Pancreas (tissue), 10 donors: ENCODE measurements at regions not wholly inside any gene's neighbourhood (a gene's known extent, or its start where the extent isn't known, plus 50 kb on each side); places are given as distances from the start of the nearest gene placed in this dataset.
"Not testable (repeated sequence)": the region's sequence is repeated elsewhere in the genome, so short reads cannot be mapped to it uniquely, and the experiment has no call there.

Source experiments
- ATAC-seq, 4 donors: fragments of 200-7000 bp; cut with Tn5 transposase; one replicate each; pipeline versions ENCODE4 v1.8.0 to v1.9.1; 2020; ENCODE audit warnings: mild to moderate bottlenecking in 4 of 4, moderate library complexity in 4 of 4
- DNase-seq, 6 donors: peaks; one replicate each; pipeline ENCODE4 v3.0.0-alpha.2; 2020
- FAIRE-seq: peaks from 2 replicates; lab custom pipeline; 2012; peaks lifted over from hg19 to GRCh38; lab: Jason Lieb, UNC
- H3K27ac ChIP-seq, 4 donors: fragments of 200-600 bp; sonication (generic); 1 replicate in 3 of 4; 2 replicates in 1 of 4; pipeline versions ENCODE4 v1.5.0 to v1.8.0; 2020
- H3K27me3 ChIP-seq, 4 donors: fragments of 200-600 bp; one replicate each; pipeline ENCODE4 v1.8.0; 2021
- H3K36me3 ChIP-seq, 3 donors: fragments of 200-600 bp; sonication (generic) in 1 of 3; one replicate each; pipeline versions ENCODE4 v1.5.0 to v1.8.0; 2020 to 2021
- H3K4me1 ChIP-seq, 3 donors: fragments of 200-600 bp; one replicate each; pipeline ENCODE4 v1.8.0; 2021
- H3K4me3 ChIP-seq, 4 donors: fragments of 200-600 bp; sonication (generic) in 2 of 4; one replicate each; pipeline versions ENCODE4 v1.5.0 to v1.8.0; 2020 to 2021
- H3K9me3 ChIP-seq, 4 donors: fragments of 200-600 bp; one replicate each; pipeline ENCODE4 v1.8.0; 2021
- WGBS, 2 donors: extraction: QIAGEN DNeasy Blood & Tissue Kit; methylation state at CpG; one replicate each; pipeline ENCODE4 v1.1.7; 2013; 5-methylcytosine and 5-hydroxymethylcytosine counted together
- intact Hi-C, 3 donors: fragments of 100-400 bp; cut with DNase I; formaldehyde crosslinking; loops; one replicate each; pipeline versions ENCODE4 v1.11.1 to v1.14.2; 2022
- TF ChIP-seq, protein P1 (sequence below), 4 donors: fragments of 200-600 bp; sonication (generic) in 3 of 4; IDR thresholded peaks; one replicate each; pipeline versions ENCODE4 v1.5.0 to v1.8.0; 2021; ENCODE audit warnings: antibody characterized with exemption in 4 of 4
- donor health status: healthy with polysubstance abuse.
- donor health status: DM: no; HTN: no; CAD: no; lungs with moderate emphysema.
- donor health status: DM: no; HTN: no; CAD: no.
- donor health status: control.
- donor health status: control.
- donor health status: Bipolar disorder and iron deficiency.
- donor health status: DM: yes; HTN: yes; CAD: no.
- donor health status: DM: no; HTN: no; CAD: no.
- donor health status: DM: no; HTN: no; CAD: no.
- donor health status: DM: yes; HTN: yes; CAD: no.

DNA sequence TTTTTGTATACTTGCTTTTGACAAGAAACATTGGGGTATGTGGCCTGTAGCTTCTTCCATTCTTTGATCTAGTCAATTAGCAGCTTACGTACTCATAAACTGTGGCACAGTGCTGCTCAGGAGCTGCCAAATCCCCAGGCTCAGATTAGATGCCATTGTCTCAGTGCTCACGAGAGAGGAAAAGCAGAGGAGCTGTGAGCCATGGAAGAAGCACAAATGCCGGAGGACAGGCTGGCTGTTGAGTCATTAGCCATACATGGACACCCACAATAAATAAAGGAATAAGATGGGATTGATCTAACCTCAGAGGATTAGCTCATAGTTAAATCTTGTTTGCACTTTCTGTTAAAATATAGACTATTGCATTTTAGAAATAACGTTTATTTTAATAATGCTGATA, 121.7 kb downstream of the POSTN start:
- Histone ChIP-seq H3K4me1 (no peaks in the 10 kb centered on the region), H3K4me3 (no peak overlapping the region), H3K9me3 (no peaks in the 10 kb centered on the region), H3K27me3 (no peaks in the 10 kb centered on the region), H3K27ac (no peak overlapping the region), H3K36me3 (no peaks in the 10 kb centered on the region)
- FAIRE-seq (no peak), DNase-seq (no peak), ATAC-seq (no peak)
- WGBS, 2 donors: 46 to 53% methylated on average over 4 of the region's 4 CpGs
- intact Hi-C loops: no loop called here
- TF ChIP-seq, protein P1, sequence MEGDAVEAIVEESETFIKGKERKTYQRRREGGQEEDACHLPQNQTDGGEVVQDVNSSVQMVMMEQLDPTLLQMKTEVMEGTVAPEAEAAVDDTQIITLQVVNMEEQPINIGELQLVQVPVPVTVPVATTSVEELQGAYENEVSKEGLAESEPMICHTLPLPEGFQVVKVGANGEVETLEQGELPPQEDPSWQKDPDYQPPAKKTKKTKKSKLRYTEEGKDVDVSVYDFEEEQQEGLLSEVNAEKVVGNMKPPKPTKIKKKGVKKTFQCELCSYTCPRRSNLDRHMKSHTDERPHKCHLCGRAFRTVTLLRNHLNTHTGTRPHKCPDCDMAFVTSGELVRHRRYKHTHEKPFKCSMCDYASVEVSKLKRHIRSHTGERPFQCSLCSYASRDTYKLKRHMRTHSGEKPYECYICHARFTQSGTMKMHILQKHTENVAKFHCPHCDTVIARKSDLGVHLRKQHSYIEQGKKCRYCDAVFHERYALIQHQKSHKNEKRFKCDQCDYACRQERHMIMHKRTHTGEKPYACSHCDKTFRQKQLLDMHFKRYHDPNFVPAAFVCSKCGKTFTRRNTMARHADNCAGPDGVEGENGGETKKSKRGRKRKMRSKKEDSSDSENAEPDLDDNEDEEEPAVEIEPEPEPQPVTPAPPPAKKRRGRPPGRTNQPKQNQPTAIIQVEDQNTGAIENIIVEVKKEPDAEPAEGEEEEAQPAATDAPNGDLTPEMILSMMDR (IDR thresholded peaks at IDR 0.05): no peak

DNA sequence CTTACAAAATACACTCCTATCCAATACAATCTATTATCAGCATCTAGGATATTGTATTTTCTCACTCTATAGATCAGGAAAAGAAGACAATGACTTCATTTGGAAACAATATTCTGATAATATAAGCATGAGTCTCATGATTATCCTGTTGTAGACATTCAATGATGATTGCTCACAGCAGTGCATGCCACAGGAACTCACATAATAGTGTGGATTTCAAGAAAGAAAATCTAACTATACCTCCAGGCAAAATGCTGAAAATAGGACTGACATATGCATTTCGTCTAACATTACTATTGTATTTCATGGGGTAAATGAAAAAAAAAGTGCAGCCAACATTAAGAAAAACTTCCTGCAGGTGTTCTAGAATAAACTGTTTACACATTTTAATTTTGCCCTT, 122.6 kb downstream of the POSTN start:
- Histone ChIP-seq H3K4me3 (no peak overlapping the region), H3K4me1 (no peaks in the 10 kb centered on the region), H3K27me3 (no peaks in the 10 kb centered on the region), H3K9me3 (no peaks in the 10 kb centered on the region), H3K36me3 (no peaks in the 10 kb centered on the region), H3K27ac (no peak overlapping the region)
- WGBS, 2 donors: 34 to 48% methylated on average over 1 of the region's 1 CpG
- intact Hi-C loops: no loop called here
- ATAC-seq (no peak), DNase-seq (no peak), FAIRE-seq (no peak)
- TF ChIP-seq, protein P1 (IDR thresholded peaks at IDR 0.05): no peak

DNA sequence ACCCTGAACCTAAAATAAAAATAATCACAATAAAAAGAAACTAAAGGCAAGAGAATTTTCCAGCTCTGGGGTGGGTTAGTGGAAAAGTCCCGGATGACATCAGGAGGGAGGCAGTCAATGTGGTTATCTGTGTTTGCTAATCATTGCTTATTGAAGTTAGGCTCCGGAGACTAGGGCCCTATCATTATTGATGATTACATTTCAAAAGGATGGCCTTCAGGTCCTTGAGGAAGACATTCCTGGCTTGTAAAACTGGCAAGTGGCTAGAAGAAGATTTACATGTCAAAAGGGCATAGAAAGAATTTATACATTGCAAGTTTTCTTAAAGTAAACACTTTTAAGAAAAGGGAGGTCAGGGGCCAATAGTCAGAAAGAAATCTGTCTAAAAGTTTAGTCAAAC, 123.4 kb downstream of the POSTN start:
- Histone ChIP-seq H3K36me3 (no peaks in the 10 kb centered on the region), H3K27me3 (no peaks in the 10 kb centered on the region), H3K4me3 (no peak overlapping the region), H3K9me3 (no peaks in the 10 kb centered on the region), H3K4me1 (no peaks in the 10 kb centered on the region), H3K27ac (no peak overlapping the region)
- 10 to 16% methylated on average over 2 of the region's 2 CpGs for WGBS, 2 donors
- DNase-seq (no peak), FAIRE-seq (no peak), ATAC-seq (no peak)
- intact Hi-C loops: no loop called here
- TF ChIP-seq, protein P1 (IDR thresholded peaks at IDR 0.05): no peak

DNA sequence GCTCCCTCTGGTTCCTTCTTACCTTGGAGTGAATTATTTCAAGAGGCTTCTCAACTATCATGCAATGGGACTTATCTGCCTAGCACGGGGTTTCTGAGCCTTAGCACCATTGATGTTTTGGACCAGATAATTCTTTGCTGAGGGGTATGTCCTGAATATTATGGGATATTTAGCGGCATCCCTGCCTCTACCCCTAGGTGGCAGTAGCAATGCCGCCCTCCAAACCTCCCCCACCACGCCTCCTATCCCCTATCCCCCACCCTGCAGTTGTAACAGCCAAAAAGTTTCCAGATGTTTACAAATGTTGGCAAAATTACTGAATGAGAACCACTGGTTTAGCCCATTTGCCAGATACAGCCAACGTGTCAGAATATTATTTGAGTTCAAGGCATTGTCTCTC, 125.5 kb downstream of the POSTN start:
- FAIRE-seq (no peak), ATAC-seq (no peak), DNase-seq (no peak)
- Histone ChIP-seq H3K36me3 (no peaks in the 10 kb centered on the region), H3K27me3 (no peaks in the 10 kb centered on the region), H3K4me1 (no peaks in the 10 kb centered on the region), H3K9me3 (no peaks in the 10 kb centered on the region), H3K4me3 (no peak overlapping the region), H3K27ac (no peak overlapping the region)
- intact Hi-C loops: no loop called here
- WGBS, 2 donors: 65 to 80% methylated on average over 5 of the region's 5 CpGs
- TF ChIP-seq, protein P1 (IDR thresholded peaks at IDR 0.05): no peak

DNA sequence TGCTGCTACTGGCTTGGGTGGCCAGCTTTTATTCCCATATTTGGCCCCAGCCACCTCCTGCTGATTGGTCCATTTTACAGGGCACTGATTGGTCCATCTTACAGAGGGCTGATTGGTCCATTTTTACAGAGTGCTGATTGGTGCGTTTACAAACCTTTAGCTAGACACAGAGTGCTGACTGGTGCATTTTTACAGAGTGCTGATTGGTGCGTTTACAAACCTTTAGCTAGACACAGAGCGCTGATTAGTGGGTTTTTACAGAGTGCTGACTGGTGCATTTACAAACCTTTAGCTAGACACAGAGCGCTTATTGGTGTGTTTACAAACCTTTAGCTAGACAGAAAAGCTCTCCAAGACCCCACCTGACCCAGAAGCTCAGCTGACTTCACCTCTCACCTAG, 126.3 kb downstream of the POSTN start:
- H3K27ac ChIP-seq, intact Hi-C loops, H3K4me3 ChIP-seq, H3K27me3 ChIP-seq, DNase-seq, H3K4me1 ChIP-seq, H3K36me3 ChIP-seq, ATAC-seq, H3K9me3 ChIP-seq, FAIRE-seq: not testable (repeated sequence)
- 75 to 76% methylated on average over 4 of the region's 4 CpGs for WGBS, 2 donors

DNA sequence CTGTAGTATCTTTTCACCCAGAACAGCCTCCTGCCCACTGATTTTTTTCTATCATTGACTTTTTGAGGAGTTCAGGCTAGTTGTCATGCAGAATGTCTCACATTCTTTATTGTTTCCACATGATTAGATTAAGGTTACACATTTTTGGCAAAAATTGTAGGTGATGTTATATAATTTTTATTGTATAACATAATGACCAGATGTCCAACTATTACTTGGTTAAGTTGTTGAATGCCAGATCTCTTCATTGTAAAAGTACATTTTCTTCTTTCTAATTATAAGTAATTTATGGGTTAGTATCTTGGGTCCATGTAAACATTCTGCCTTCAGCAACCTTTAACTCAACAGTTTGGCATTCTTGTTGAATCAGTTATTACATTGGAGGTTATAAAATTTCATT, 138.4 kb downstream of the POSTN start:
- ATAC-seq: no peak
- no peak overlapping the region for H3K4me3 ChIP-seq
- no peaks in the 10 kb centered on the region for H3K9me3 ChIP-seq
- no peaks in the 10 kb centered on the region for H3K27me3 ChIP-seq
- no peaks in the 10 kb centered on the region for H3K36me3 ChIP-seq
- DNase-seq: no peak
- intact Hi-C loops: no loop called here
- no peak overlapping the region for H3K27ac ChIP-seq
- TF ChIP-seq, protein P1 (IDR thresholded peaks at IDR 0.05): no peak
- H3K4me1 ChIP-seq: no peaks in the 10 kb centered on the region
- FAIRE-seq: no peak
